HepG2 (cell line): ENCODE measurements at regions not wholly inside any gene's neighbourhood (a gene's known extent, or its start where the extent isn't known, plus 50 kb on each side); places are given as distances from the start of the nearest gene placed in this dataset.

Source experiments
- ATAC-seq: fragments of 200-7000 bp; cut with Tn5 transposase; 3 replicates; pipeline ENCODE4 v1.9.1; 2020; ENCODE audit warnings: mild to moderate bottlenecking, moderate library complexity
- BruUV-seq: library from RNA; stranded (reverse); fragments of 400-500 nt; replicated peaks from 2 replicates; lab custom pipeline; 2021; lab: Mats Ljungman, UMichigan
- CTCF ChIA-PET: fragments of 300-600 bp; formaldehyde crosslinking; extraction: SDS; loops from one replicate; lab custom pipeline; 2021; ENCODE audit warnings: low total read pairs, inconsistent platforms, low intra/inter-chr PET ratio; lab: Yijun Ruan, JAX
- POLR2A ChIA-PET: fragments of 350-600 bp; sonication (Branson Sonifier 250); formaldehyde crosslinking; loops from one replicate; lab custom pipeline; 2020; ENCODE audit warnings: antibody characterized with exemption, inconsistent platforms; lab: Yijun Ruan, JAX
- DNase-seq: peaks from one replicate; pipeline ENCODE4 v3.0.0-alpha.2; 2015; ENCODE audit warnings: low spot score
- FAIRE-seq: peaks from 3 replicates; lab custom pipeline; 2011; peaks lifted over from hg19 to GRCh38; lab: Jason Lieb, UNC
- H2AFZ ChIP-seq: one replicate; pipeline ENCODE4 v1.6.1; 2011; ENCODE audit warnings: low read length, inconsistent platforms
- H3K27ac ChIP-seq: fragments of 300-600 bp; 3 replicates; pipeline ENCODE4 v1.8.0; 2011; ENCODE audit warnings: mixed run types, mild to moderate bottlenecking, mixed read lengths, low read length, inconsistent platforms; ENCODE audit not compliant: insufficient read depth; ENCODE audit errors: extremely low read length
- H3K27me3 ChIP-seq, 2 experiments: fragments of 200-600 bp in 1 of 2; 2 replicates in 1 of 2; 3 replicates in 1 of 2; pipeline versions ENCODE4 v1.6.0 to v1.8.0; 2011; ENCODE audit warnings: low read length in 2 of 2, mild to moderate bottlenecking in 2 of 2, moderate library complexity in 2 of 2, inconsistent platforms in 1 of 2; ENCODE audit not compliant: insufficient read depth in 2 of 2, control insufficient read depth in 1 of 2
- H3K36me3 ChIP-seq, 2 experiments: fragments of 200-600 bp in 1 of 2; replicated peaks in 1 of 2; 2 replicates in 1 of 2; 3 replicates in 1 of 2; pipeline versions ENCODE4 v1.5.1 to v1.8.0; 2011; ENCODE audit warnings: low read length in 2 of 2, inconsistent platforms in 1 of 2; ENCODE audit not compliant: insufficient read depth in 2 of 2, control insufficient read depth in 1 of 2
- H3K4me1 ChIP-seq: 2 replicates; pipeline ENCODE4 v1.5.1; 2012; ENCODE audit warnings: low read length, inconsistent platforms; ENCODE audit not compliant: insufficient read depth
- H3K4me2 ChIP-seq: 2 replicates; pipeline ENCODE4 v1.6.0; 2011; ENCODE audit warnings: low read depth, low read length, inconsistent platforms
- H3K4me3 ChIP-seq, 3 experiments: fragments of 200-600 bp in 1 of 3; sonication (generic), shearing (Covaris generic) in 1 of 3; replicated peaks in 1 of 3; 2 replicates each; pipeline ENCODE4 v1.5.1; 2011 to 2016; ENCODE audit warnings: low read length in 3 of 3, inconsistent platforms in 2 of 3, low read depth in 2 of 3, mild to moderate bottlenecking in 2 of 3, control low read depth in 1 of 3, mixed read lengths in 1 of 3; ENCODE audit not compliant: insufficient read depth in 1 of 3
- H3K79me2 ChIP-seq: one replicate; pipeline ENCODE4 v1.6.1; 2011; ENCODE audit warnings: low read length, inconsistent platforms; ENCODE audit not compliant: insufficient read depth
- H3K9ac ChIP-seq: 2 replicates; pipeline ENCODE4 v1.6.0; 2011; ENCODE audit warnings: mild to moderate bottlenecking, low read depth, low read length, inconsistent platforms; ENCODE audit not compliant: insufficient read depth
- H3K9me3 ChIP-seq: 2 replicates; pipeline ENCODE4 v1.5.1; 2012; ENCODE audit warnings: mild to moderate bottlenecking, low read length
- H4K20me1 ChIP-seq: 2 replicates; pipeline ENCODE4 v1.6.0; 2011; ENCODE audit warnings: inconsistent platforms, mild to moderate bottlenecking, low read length, moderate library complexity; ENCODE audit not compliant: insufficient read depth
- ARNT ChIP-seq: fragments of 450-650 bp; IDR thresholded peaks from 2 replicates; pipeline ENCODE4 v1.6.1; 2017
- FLYWCH1 ChIP-seq: sonication (generic); formaldehyde crosslinking; IDR thresholded peaks from 2 replicates; pipeline ENCODE4 v1.8.1; 2023; ENCODE audit warnings: mild to moderate bottlenecking, missing genetic modification reagents
- FOXK2 ChIP-seq: fragments of 450-650 bp; IDR thresholded peaks from 2 replicates; pipeline ENCODE4 v1.6.1; 2016
- GZF1 ChIP-seq: sonication (generic); formaldehyde crosslinking; IDR thresholded peaks from 2 replicates; pipeline ENCODE4 v1.5.1; 2020; ENCODE audit warnings: mild to moderate bottlenecking, missing genetic modification reagents
- KDM3A ChIP-seq: IDR thresholded peaks from 2 replicates; pipeline ENCODE4 v1.6.1; 2018; ENCODE audit warnings: low read depth, missing compliant biosample characterization
- NR2C2 ChIP-seq: sonication (generic); formaldehyde crosslinking; IDR thresholded peaks from 2 replicates; pipeline ENCODE4 v1.4.0; 2020; ENCODE audit warnings: missing genetic modification reagents, mild to moderate bottlenecking, moderate library complexity, borderline replicate concordance
- PAWR ChIP-seq: sonication (generic); formaldehyde crosslinking; IDR thresholded peaks from 2 replicates; pipeline ENCODE4 v1.4.0; 2020; ENCODE audit warnings: missing genetic modification reagents, mild to moderate bottlenecking, borderline replicate concordance
- RBM22 ChIP-seq: fragments of 200-400 bp; formaldehyde crosslinking; optimal IDR thresholded peaks from 2 replicates; pipeline ENCODE3; 2017; ENCODE audit warnings: mild to moderate bottlenecking, low read length, moderate library complexity
- SIN3B ChIP-seq: fragments of 150-350 bp; IDR thresholded peaks from 2 replicates; pipeline ENCODE4 v1.6.1; 2014; ENCODE audit warnings: low read length
- TCF12 ChIP-seq, 2 experiments: fragments of 450-650 bp in 1 of 2; sonication (generic) in 1 of 2; formaldehyde crosslinking in 1 of 2; IDR thresholded peaks; 2 replicates each; pipeline versions ENCODE4 v1.6.1 to v1.8.0; 2017 to 2022; ENCODE audit warnings: antibody characterized with exemption in 1 of 2, mild to moderate bottlenecking in 1 of 2, missing genetic modification reagents in 1 of 2, moderate library complexity in 1 of 2
- U2AF1 ChIP-seq: fragments of 200-400 bp; formaldehyde crosslinking; optimal IDR thresholded peaks from 2 replicates; pipeline ENCODE3; 2017; ENCODE audit warnings: mild to moderate bottlenecking, low read depth, low read length
- ZBTB42 ChIP-seq: sonication (generic); formaldehyde crosslinking; IDR thresholded peaks from 2 replicates; pipeline ENCODE4 v1.5.0; 2020; ENCODE audit warnings: mild to moderate bottlenecking, missing genetic modification reagents
- ZNF251 ChIP-seq: sonication (generic); formaldehyde crosslinking; IDR thresholded peaks from 2 replicates; pipeline ENCODE4 v1.9.0; 2021; ENCODE audit warnings: mild to moderate bottlenecking, missing genetic modification reagents
- ZNF350 ChIP-seq: sonication (generic); formaldehyde crosslinking; IDR thresholded peaks from 2 replicates; pipeline ENCODE4 v1.4.0; 2020; ENCODE audit warnings: mild to moderate bottlenecking, low read depth, missing genetic modification reagents, borderline replicate concordance
- ZNF501 ChIP-seq: sonication (generic); formaldehyde crosslinking; IDR thresholded peaks from 2 replicates; pipeline ENCODE4 v1.5.1; 2020; ENCODE audit warnings: mild to moderate bottlenecking, moderate library complexity, missing genetic modification reagents
- ZNF567 ChIP-seq: sonication (generic); formaldehyde crosslinking; IDR thresholded peaks from 2 replicates; pipeline ENCODE4 v1.8.1; 2023; ENCODE audit warnings: mild to moderate bottlenecking, missing genetic modification reagents, borderline replicate concordance
- ZNF629 ChIP-seq: sonication (generic); formaldehyde crosslinking; conservative IDR thresholded peaks from 2 replicates; pipeline ENCODE4 v1.5.0; 2020; ENCODE audit warnings: missing genetic modification reagents
- ZNF660 ChIP-seq: sonication (generic); formaldehyde crosslinking; IDR thresholded peaks from 2 replicates; pipeline ENCODE4 v1.5.1; 2020; ENCODE audit warnings: mild to moderate bottlenecking, low read depth, missing genetic modification reagents, borderline replicate concordance
- WGBS: methylation state at CpG from one replicate; pipeline ENCODE4 v1.1.6; 2017; ENCODE audit warnings: low lambda C conversion rate; 5-methylcytosine and 5-hydroxymethylcytosine counted together
- in situ Hi-C: cut with HindIII; loops from 2 replicates; pipeline ENCODE4 v1.10.0; 2017; ENCODE audit warnings: low pct_unique_long_range_greater_than_20kb; ENCODE audit not compliant: extremely low pct_ligation_motif_present
- intact Hi-C: fragments of 100-400 bp; cut with micrococcal nuclease; formaldehyde crosslinking; loops from one replicate; pipeline ENCODE4 v1.10.0; 2022; ENCODE audit not compliant: unreplicated experiment
- TF ChIP-seq, protein P1 (sequence below): IDR thresholded peaks from 2 replicates; pipeline ENCODE4 v1.6.1; 2016
- TF ChIP-seq, protein P2 (sequence below): IDR thresholded peaks from 2 replicates; pipeline ENCODE4 v1.6.1; 2018; ENCODE audit warnings: missing genetic modification reagents

DNA sequence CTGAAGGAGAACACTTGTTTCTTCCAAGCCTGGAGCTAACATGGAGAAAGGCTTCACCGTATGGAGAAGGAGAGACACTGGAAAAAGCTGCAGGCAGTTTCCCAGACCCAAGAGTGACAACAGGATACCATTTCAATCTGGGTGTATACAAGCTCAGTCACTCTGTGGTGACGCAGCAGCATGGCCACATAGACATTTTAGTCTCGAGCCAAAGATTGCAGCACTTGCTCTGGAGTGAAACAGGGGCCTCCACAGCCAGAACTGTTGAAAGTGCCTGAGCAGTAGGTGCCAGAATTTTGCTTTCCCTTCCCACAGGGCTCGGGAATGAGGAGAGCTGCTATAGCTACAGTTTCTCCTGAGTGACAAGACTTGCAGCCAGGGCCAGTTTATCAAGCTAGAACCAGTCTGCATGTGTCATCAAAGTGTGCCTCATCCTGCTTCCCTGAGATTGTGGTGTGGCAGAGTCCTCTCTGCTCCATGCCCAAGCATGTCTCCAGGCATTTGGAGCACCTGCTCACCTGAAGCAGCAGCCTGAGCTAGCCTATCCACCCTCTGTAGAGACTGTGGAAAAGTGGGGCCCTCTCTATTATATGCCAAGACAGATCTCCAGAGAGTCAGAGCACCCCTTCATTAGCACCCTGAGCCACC lies 234.6 kb upstream of the CDH19 start (continued):
- no peak for TF ChIP-seq GZF1
- no peak for TF ChIP-seq NR2C2 (CRISPR knock-in tag)
- no peak for TF ChIP-seq FOXK2

DNA sequence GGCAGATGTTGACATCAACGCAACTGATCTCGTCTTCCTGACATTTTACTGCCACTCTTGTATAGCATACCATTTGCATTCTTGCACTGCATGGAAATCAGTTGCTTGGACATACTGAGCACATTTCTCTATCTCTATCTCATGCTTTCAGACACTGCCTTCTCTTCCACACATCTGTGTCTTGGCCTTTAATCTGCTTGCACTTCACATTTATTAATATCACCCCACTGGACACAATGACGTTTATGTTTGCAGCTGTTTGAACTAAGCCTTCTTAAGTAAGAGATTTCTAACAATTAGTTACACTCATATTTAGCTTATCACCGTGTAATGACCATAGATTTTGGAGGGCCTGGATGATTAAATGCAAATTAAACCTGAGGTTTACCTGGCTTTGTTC lies 229.8 kb upstream of the CDH19 start:
- intact Hi-C loops = no loop called here
- no peaks in the 10 kb centered on the region for H3K9me3 ChIP-seq
- FAIRE-seq (no peak), ATAC-seq (no peak)
- in situ Hi-C loops = no loop called here
- no peak overlapping the region for H3K27ac ChIP-seq
- ChIA-PET CTCF (no interaction called here), POLR2A (no interaction called here)
- BruUV-seq = no TSS peak
- 0% methylated on average over 4 of the region's 4 CpGs for WGBS
- H2AFZ ChIP-seq = no peak overlapping the region
- no peaks in the 10 kb centered on the region for H4K20me1 ChIP-seq
- H3K4me2 ChIP-seq = no peak overlapping the region
- no peaks in the 10 kb centered on the region for H3K36me3 ChIP-seq
- TF ChIP-seq ARNT (no peak), SIN3B (no peak), PAWR (no peak), U2AF1 (no peak), RBM22 (no peak), FLYWCH1 (CRISPR knock-in tag) (no peak), ZNF350 (CRISPR knock-in tag) (no peak), ZNF501 (CRISPR knock-in tag) (no peak), ZNF629 (CRISPR knock-in tag) (no peak), ZNF660 (CRISPR knock-in tag) (no peak), ZNF567 (CRISPR knock-in tag) (no peak), KDM3A (no peak), TCF12 (IDR thresholded peaks at IDR 0.05) (no peak), TCF12 (CRISPR knock-in tag; IDR thresholded peaks at IDR 0.05) (no peak), ZBTB42 (CRISPR knock-in tag) (no peak), ZNF251 (no peak)
- TF ChIP-seq, protein P1, sequence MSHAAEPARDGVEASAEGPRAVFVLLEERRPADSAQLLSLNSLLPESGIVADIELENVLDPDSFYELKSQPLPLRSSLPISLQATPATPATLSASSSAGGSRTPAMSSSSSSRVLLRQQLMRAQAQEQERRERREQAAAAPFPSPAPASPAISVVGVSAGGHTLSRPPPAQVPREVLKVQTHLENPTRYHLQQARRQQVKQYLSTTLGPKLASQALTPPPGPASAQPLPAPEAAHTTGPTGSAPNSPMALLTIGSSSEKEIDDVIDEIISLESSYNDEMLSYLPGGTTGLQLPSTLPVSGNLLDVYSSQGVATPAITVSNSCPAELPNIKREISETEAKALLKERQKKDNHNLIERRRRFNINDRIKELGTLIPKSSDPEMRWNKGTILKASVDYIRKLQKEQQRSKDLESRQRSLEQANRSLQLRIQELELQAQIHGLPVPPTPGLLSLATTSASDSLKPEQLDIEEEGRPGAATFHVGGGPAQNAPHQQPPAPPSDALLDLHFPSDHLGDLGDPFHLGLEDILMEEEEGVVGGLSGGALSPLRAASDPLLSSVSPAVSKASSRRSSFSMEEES (CRISPR knock-in tag) = no peak
- TF ChIP-seq, protein P2, sequence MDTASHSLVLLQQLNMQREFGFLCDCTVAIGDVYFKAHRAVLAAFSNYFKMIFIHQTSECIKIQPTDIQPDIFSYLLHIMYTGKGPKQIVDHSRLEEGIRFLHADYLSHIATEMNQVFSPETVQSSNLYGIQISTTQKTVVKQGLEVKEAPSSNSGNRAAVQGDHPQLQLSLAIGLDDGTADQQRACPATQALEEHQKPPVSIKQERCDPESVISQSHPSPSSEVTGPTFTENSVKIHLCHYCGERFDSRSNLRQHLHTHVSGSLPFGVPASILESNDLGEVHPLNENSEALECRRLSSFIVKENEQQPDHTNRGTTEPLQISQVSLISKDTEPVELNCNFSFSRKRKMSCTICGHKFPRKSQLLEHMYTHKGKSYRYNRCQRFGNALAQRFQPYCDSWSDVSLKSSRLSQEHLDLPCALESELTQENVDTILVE = no peak
- TF ChIP-seq, all 625 proteins: peak for 0
- H3K9ac ChIP-seq = no peak overlapping the region
- H3K4me3 ChIP-seq = no peak overlapping the region
- no peaks in the 10 kb centered on the region for H3K4me1 ChIP-seq
- no peak for DNase-seq
- no peaks in the 10 kb centered on the region; a peak in 1 of 5 replicates for H3K27me3 ChIP-seq
- H3K79me2 ChIP-seq = no peaks in the 10 kb centered on the region
